Mucosa of stomach (tissue), 1 donor: ENCODE measurements at regions not wholly inside any gene's neighbourhood (a gene's known extent, or its start where the extent isn't known, plus 50 kb on each side); places are given as distances from the start of the nearest gene placed in this dataset.

Experiments used
- H3K27me3 ChIP-seq: one replicate; pipeline ENCODE4 v1.7.0; 2013; ENCODE audit warnings: mild to moderate bottlenecking, low read length; ENCODE audit not compliant: control insufficient read depth, insufficient read depth
- H3K36me3 ChIP-seq: one replicate; pipeline ENCODE4 v1.7.0; 2013; ENCODE audit warnings: low read length; ENCODE audit not compliant: control insufficient read depth, insufficient read depth
- H3K4me1 ChIP-seq: one replicate; pipeline ENCODE4 v1.7.0; 2013; ENCODE audit warnings: mild to moderate bottlenecking, low read length; ENCODE audit not compliant: control insufficient read depth, insufficient read depth
- H3K4me3 ChIP-seq: one replicate; pipeline ENCODE4 v1.7.0; 2013; ENCODE audit warnings: low read length
- H3K9ac ChIP-seq: one replicate; pipeline ENCODE4 v1.7.0; 2013; ENCODE audit warnings: mild to moderate bottlenecking, low read length, moderate library complexity
- H3K9me3 ChIP-seq: one replicate; pipeline ENCODE4 v1.7.0; 2013; ENCODE audit warnings: mild to moderate bottlenecking, low read length, moderate library complexity; ENCODE audit not compliant: control insufficient read depth
- donor health status: Pancreatic carcinoma.

- Histone ChIP-seq H3K4me1 (no peaks in the 10 kb centered on the region), H3K9ac (no peak overlapping the region), H3K36me3 (no peaks in the 10 kb centered on the region), H3K9me3 (no peaks in the 10 kb centered on the region), H3K27me3 (no peaks in the 10 kb centered on the region), H3K4me3 (no peak overlapping the region)
These were observed 203.8 kb downstream of the UACA start for GRCh38 chr15:70559265-70560239.

DNA sequence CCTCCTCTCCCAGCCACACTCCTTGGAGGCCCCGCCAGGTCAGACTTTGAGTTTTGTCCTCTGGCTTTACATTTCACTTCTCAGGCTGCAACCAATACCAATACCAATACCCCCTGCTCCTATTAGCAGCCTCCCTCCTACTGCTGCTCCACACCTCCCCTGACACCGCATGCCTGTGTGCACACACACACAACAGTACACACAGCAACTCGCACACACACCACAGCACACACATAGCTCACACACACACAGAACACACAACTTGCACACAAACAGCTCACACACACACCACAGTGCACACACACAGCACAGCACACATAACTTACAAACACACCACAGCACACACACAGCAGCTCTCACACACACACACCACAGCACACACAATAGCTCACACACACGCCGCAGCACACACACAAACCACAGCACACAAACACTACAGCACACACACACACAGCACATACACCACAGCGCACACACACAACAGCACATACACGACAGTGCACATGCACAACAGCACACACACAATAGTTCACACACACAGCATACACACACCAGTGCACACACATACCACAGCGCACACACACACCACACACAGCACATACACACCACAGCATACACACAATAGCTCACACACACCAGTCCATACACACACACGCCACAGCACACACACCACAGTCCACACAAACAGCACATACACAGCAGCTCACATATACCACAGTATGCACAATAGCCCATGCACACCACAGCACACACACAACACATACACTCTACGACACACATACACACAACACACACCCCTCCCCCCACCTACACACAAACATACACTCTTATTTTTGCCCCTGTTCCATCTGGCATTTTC, 204.7 kb downstream of the UACA start:
- no peak overlapping the region for H3K4me3 ChIP-seq

GRCh38 chr15:70557521-70558258, 205.7 kb downstream of the UACA start:
- no peaks in the 10 kb centered on the region for H3K4me1 ChIP-seq
- no peak overlapping the region for H3K4me3 ChIP-seq
- H3K27me3 ChIP-seq = no peaks in the 10 kb centered on the region
- H3K36me3 ChIP-seq = no peaks in the 10 kb centered on the region
- H3K9me3 ChIP-seq = no peaks in the 10 kb centered on the region
- no peak overlapping the region for H3K9ac ChIP-seq

More for the DNA sequence above, 204.7 kb downstream of the UACA start:
- no peaks in the 10 kb centered on the region for H3K9me3 ChIP-seq
- no peak overlapping the region for H3K9ac ChIP-seq
- no peaks in the 10 kb centered on the region for H3K4me1 ChIP-seq
- no peaks in the 10 kb centered on the region for H3K36me3 ChIP-seq
- H3K27me3 ChIP-seq = no peaks in the 10 kb centered on the region

DNA sequence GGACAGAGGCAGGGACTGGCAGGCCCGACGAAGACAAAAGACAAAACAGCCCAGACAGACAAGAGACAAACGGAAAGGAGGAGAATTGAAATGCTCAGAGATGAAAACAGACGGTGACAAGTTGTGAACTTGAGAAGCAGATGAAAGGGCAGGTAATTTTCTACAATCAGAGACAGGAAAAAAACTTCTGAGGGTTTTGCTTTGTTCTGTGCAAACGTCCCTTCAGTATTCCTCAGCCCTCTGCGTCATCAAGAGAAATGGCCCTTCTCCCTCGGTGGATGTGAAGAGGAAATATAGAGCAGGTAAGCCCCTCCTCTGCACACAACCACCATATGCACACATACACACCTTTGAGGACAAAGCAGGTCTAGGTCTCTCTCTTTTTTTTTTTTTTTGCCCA, 206.6 kb downstream of the UACA start:
- H3K36me3 ChIP-seq = no peaks in the 10 kb centered on the region

DNA sequence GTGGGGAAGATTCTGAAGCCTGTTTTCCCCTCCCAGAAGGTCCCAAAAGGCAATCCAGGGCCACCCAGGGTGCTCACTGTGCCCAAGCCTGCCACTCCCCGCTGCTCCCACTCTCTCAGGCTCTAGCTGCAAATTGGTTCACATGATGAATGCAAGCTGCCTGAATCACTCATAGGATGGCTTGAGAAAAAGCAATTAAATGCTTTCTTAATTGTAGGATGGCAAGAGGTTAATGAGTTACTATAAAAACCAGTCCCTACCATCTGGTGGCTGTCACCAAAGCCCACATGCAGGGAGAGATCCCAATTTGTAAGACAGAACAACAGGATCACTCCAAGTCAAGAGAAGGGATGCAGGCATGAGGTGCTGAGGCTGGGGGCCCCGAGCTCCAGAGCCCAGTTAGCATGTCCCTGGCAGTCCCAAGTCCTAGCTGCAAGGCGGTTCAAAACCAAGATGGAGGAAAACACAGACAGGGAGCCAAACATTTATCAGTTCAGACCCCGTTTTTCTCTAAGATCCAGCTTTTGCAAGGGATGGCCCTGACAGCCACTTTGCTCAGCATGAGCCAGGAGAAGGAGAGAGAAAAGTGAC, 207.1 kb downstream of the UACA start:
- no peaks in the 10 kb centered on the region for H3K36me3 ChIP-seq
- H3K27me3 ChIP-seq = no peaks in the 10 kb centered on the region
- H3K4me1 ChIP-seq = no peaks in the 10 kb centered on the region
- H3K9me3 ChIP-seq = no peaks in the 10 kb centered on the region
- no peak overlapping the region for H3K9ac ChIP-seq
- H3K4me3 ChIP-seq = no peak overlapping the region

More for the DNA sequence above, 206.6 kb downstream of the UACA start:
- Histone ChIP-seq H3K9me3 (no peaks in the 10 kb centered on the region), H3K9ac (no peak overlapping the region), H3K27me3 (no peaks in the 10 kb centered on the region), H3K4me3 (no peak overlapping the region), H3K4me1 (no peaks in the 10 kb centered on the region)

DNA sequence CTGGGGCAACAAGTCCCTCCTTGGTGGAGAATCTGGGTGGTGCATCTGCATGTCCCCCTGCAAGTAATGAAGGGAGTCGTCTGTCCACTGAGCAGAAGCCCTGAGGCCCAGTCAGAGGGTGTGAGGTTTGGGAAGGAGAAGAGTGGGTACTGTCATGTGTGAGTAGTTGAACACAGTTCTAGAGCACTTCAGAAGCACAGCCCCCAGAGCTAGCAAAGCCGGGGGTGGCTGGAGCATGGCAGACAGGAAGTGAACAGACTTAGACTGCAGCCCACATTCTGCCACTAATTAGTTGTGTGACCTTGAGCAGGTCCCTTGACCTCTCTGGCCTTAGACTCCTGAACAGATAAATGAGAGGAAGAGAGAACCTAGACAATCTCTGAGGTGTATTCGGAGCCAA, 207.6 kb downstream of the UACA start:
- Histone ChIP-seq H3K9me3 (no peaks in the 10 kb centered on the region), H3K27me3 (no peaks in the 10 kb centered on the region), H3K9ac (no peak overlapping the region), H3K4me1 (no peaks in the 10 kb centered on the region), H3K36me3 (no peaks in the 10 kb centered on the region), H3K4me3 (no peak overlapping the region)

DNA sequence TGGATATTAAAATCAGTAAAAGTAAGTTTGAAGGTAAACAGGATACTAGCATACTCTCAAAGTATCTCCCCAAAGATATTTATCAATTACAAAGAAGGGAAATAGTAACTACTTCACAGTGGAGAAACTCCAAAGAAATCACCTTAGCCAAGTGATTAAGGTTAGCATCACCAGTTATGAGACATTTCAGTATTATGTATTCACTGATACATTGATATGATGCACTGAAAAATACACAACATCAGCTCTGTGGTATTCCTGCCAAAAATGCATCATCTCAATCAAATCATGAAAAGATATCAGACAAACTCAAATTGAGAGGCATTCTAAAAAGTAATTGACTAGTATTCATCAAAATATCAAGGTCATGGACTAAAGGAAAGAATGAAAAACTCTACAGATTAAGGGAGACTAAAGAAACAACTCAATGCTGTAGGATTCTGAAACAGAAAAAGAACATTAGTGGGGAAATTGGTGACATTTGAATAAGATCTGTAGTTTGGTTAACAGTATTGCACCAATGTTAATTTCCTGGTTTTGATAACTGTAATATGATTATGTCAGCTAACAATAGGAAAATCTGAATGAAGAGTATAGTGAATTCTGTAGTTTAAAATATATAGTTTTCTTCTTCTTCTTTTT, 215.4 kb downstream of the UACA start:
- no peak overlapping the region for H3K4me3 ChIP-seq

GRCh38 chr15:70545526-70545925, 217.8 kb downstream of the UACA start:
- no peaks in the 10 kb centered on the region for H3K27me3 ChIP-seq
- no peaks in the 10 kb centered on the region for H3K9me3 ChIP-seq
- no peak overlapping the region for H3K4me3 ChIP-seq
- H3K36me3 ChIP-seq = no peaks in the 10 kb centered on the region
- no peak overlapping the region for H3K9ac ChIP-seq
- no peaks in the 10 kb centered on the region for H3K4me1 ChIP-seq

More for the DNA sequence above, 215.4 kb downstream of the UACA start:
- Histone ChIP-seq H3K9me3 (no peaks in the 10 kb centered on the region), H3K4me1 (no peaks in the 10 kb centered on the region), H3K27me3 (no peaks in the 10 kb centered on the region), H3K36me3 (no peaks in the 10 kb centered on the region), H3K9ac (no peak overlapping the region)

DNA sequence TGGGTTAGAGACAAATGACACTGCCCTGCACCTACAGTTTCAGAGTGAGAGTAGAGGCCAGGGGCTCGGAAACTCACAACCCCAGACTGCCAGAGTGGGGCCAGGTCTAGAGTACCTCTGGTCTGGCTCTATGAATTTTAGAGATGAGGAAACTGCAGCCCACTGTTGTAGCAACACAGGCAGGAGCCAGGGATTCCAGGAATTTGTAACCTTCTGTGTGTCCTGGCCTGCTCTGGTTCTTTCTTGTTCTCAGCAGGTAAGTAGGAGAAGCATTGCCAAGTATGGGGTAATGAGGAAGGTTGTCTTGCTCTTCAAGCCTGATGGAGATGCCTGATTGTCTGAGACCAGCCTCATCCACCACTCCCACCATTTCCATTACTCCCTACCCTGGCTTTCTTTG, 221.8 kb downstream of the UACA start:
- H3K36me3 ChIP-seq = no peaks in the 10 kb centered on the region
- H3K9me3 ChIP-seq = no peaks in the 10 kb centered on the region
- H3K4me1 ChIP-seq = no peaks in the 10 kb centered on the region
- H3K27me3 ChIP-seq = peaks cover 4% of the 10 kb centered on the region
- no peak overlapping the region for H3K4me3 ChIP-seq
- H3K9ac ChIP-seq = no peak overlapping the region

DNA sequence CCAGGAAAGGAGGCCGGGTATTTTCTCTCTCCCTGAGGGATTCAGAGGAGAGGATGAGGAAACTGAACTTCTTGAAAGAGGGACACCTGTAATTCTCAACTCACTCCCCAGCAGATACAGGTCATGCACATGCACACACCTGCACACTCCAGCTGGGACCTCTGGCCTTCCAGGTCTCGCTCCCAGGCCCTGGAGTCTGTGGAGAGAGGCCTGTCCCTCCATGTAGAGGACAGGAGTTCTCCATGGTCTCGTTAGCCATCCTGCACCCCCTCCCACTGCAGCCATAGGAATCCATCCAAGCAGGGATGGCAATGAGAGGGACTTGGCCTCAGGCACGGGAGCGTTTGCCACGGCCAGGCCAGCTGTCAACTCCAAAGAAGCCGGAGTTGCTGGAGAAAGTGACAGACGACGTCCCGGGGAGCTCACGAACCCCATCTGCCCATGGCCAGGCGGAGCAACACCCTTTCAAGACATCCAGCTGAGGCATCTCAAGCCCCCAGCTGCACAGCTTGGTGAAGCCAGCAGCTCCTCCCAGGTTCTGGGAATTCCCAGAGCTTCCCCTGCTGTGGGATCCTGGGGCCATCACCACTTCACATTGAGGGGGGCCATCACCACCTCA, 223.3 kb downstream of the UACA start:
- Histone ChIP-seq H3K9ac (no peak overlapping the region), H3K36me3 (no peaks in the 10 kb centered on the region), H3K27me3 (peaks cover 4% of the 10 kb centered on the region), H3K9me3 (no peaks in the 10 kb centered on the region), H3K4me3 (no peak overlapping the region), H3K4me1 (no peaks in the 10 kb centered on the region)

DNA sequence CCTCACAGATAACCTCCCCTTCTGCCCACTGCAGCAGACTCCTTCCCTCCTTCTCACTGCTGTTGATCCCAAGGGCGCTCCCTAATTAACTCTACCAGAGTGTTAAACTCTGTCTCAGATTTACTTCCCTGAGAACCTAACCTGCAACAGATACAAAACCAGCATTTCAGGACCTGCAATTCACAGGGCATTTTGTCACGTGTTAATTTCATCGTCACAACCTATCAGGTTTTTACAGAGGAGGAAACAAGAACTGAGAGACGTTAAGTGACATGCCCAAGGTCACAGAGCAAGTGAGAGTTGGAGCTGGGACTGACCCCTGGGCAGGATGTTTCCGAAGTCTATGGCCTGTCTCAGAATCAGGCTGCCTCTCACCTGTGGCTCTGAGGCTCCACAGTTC, 223.9 kb downstream of the UACA start:
- H3K36me3 ChIP-seq = no peaks in the 10 kb centered on the region
- H3K27me3 ChIP-seq = peaks cover 4% of the 10 kb centered on the region
- H3K4me3 ChIP-seq = no peak overlapping the region
- no peaks in the 10 kb centered on the region for H3K4me1 ChIP-seq
- H3K9ac ChIP-seq = no peak overlapping the region
- H3K9me3 ChIP-seq = no peaks in the 10 kb centered on the region
